ENCODE measurements at regions not wholly inside any gene's neighbourhood (a gene's known extent, or its start where the extent isn't known, plus 50 kb on each side); places are given as distances from the start of the nearest gene placed in this dataset.

DNA sequence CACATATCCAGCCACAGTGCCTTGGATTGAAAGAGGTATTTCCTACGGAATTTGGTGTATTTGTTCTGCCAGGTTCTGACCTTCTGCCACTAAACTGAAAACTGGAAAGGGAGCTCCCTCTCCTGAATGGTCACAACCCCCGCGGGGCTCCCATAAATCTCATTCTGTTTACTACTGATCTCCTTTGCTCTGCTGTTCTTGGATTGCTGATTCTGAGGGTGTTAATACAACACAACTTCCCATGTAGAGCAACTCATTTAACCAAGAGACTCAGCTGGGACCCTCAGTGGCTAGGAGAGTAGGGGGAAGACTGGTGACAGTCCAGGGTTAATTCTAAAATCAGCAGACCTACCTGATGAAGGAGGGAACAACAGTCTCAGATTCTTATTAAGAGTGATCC is 662.9 kb downstream of the INHBA start:
- H4K20me1 ChIP-seq (ENCODE audit: low read depth, low read length) = no peaks in the 10 kb centered on the region
- H3K9me3 ChIP-seq (ENCODE audit: insufficient read depth, low read length) = no peaks in the 10 kb centered on the region
- no peak overlapping the region for H3K4me2 ChIP-seq (ENCODE audit: low read depth, low read length, poor library complexity, severe bottlenecking)

DNA sequence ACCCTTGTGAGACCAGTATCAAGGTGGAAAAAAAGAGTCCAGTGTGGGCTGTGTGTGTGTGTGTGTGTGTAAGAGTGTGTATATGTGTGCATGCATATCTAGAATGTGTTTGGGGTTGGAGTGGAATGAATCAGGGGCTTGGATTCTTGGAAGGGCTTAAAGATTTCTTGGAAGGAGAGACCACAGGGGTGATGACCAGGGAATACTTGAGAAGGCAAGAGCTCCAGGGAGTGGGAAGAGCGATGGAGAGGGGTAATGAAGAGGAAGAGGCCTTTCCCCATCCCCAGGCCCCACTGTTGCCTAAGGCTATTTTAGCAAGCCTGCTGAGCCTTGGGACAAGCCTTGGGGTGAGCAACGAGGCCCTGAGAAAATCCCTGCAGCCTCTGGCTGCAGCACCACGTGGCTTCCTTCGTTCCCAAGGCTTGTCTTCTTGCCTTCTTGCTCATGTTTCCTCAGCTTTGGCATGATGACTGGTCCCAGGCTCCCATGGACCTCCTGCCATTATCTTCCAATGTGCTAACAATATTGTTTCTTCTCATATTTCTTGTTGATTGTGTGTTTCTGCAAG is 663.4 kb downstream of the INHBA start:
- Histone ChIP-seq H3K9ac (ENCODE audit: low read length) (no peak overlapping the region), H3K9me3 (ENCODE audit: insufficient read depth, low read length) (no peaks in the 10 kb centered on the region), H3K27me3 (ENCODE audit: low read length) (no peaks in the 10 kb centered on the region), H4K20me1 (ENCODE audit: low read depth, low read length) (no peaks in the 10 kb centered on the region), H3K36me3 (ENCODE audit: low read length) (no peaks in the 10 kb centered on the region), H3K79me2 (ENCODE audit: insufficient read depth, low read length) (no peaks in the 10 kb centered on the region), H3K9me2 (replicated peaks; ENCODE audit: insufficient read depth, low read length) (no peaks in the 10 kb centered on the region), H3F3A (ENCODE audit: insufficient read depth) (no peaks in the 10 kb centered on the region), H2AFZ (ENCODE audit: low read depth, low read length, severe bottlenecking) (no peak overlapping the region), H3K4me3 (ENCODE audit: insufficient read depth, low read length, poor library complexity, severe bottlenecking) (no peak overlapping the region), H3K27ac (ENCODE audit: low read depth, low read length) (no peak overlapping the region), H3K4me2 (ENCODE audit: low read depth, low read length, poor library complexity, severe bottlenecking) (no peak overlapping the region)
- no peak for TF ChIP-seq EZH2phosphoT487 (conservative IDR thresholded peaks at IDR 0.05; ENCODE audit: low read length)
- TF ChIP-seq, protein P1, sequence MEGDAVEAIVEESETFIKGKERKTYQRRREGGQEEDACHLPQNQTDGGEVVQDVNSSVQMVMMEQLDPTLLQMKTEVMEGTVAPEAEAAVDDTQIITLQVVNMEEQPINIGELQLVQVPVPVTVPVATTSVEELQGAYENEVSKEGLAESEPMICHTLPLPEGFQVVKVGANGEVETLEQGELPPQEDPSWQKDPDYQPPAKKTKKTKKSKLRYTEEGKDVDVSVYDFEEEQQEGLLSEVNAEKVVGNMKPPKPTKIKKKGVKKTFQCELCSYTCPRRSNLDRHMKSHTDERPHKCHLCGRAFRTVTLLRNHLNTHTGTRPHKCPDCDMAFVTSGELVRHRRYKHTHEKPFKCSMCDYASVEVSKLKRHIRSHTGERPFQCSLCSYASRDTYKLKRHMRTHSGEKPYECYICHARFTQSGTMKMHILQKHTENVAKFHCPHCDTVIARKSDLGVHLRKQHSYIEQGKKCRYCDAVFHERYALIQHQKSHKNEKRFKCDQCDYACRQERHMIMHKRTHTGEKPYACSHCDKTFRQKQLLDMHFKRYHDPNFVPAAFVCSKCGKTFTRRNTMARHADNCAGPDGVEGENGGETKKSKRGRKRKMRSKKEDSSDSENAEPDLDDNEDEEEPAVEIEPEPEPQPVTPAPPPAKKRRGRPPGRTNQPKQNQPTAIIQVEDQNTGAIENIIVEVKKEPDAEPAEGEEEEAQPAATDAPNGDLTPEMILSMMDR (IDR thresholded peaks at IDR 0.05; ENCODE audit: insufficient read depth, low read length, poor library complexity, severe bottlenecking) = no peak

More for the DNA sequence above, 662.9 kb downstream of the INHBA start:
- no peak for TF ChIP-seq EZH2phosphoT487 (conservative IDR thresholded peaks at IDR 0.05; ENCODE audit: low read length)
- TF ChIP-seq, protein P1 (IDR thresholded peaks at IDR 0.05; ENCODE audit: insufficient read depth, low read length, poor library complexity, severe bottlenecking) = no peak
- Histone ChIP-seq H3K4me3 (ENCODE audit: insufficient read depth, low read length, poor library complexity, severe bottlenecking) (no peak overlapping the region), H2AFZ (ENCODE audit: low read depth, low read length, severe bottlenecking) (no peak overlapping the region), H3K27ac (ENCODE audit: low read depth, low read length) (no peak overlapping the region), H3K79me2 (ENCODE audit: insufficient read depth, low read length) (no peaks in the 10 kb centered on the region), H3K9me2 (replicated peaks; ENCODE audit: insufficient read depth, low read length) (no peaks in the 10 kb centered on the region), H3K27me3 (ENCODE audit: low read length) (no peaks in the 10 kb centered on the region), H3K9ac (ENCODE audit: low read length) (no peak overlapping the region), H3K36me3 (ENCODE audit: low read length) (no peaks in the 10 kb centered on the region), H3F3A (ENCODE audit: insufficient read depth) (no peaks in the 10 kb centered on the region)

DNA sequence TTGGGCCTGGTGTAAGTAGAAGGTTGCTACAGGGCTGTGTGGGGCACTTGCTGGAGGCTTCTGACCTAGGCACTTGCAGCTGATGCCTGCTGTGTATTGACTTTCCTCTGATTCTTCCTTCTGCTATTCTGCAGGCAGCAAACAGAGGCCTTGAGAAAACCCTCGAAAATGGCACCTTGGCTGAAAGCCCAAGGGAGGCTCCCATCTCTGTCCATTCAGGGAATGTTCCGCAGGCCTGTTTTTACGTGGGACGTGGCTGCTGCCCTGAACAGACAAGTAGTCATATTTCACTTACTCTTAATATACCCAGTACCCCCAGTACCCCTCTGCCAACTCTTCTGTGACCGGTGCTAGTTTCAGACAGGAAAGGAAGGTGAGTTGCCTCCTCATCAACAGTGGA is 664.7 kb downstream of the INHBA start:
- no peak overlapping the region for H3K9ac ChIP-seq (ENCODE audit: low read length)
- no peaks in the 10 kb centered on the region for H4K20me1 ChIP-seq (ENCODE audit: low read depth, low read length)
- H3K4me2 ChIP-seq (ENCODE audit: low read depth, low read length, poor library complexity, severe bottlenecking) = no peak overlapping the region
- H3K27me3 ChIP-seq (ENCODE audit: low read length) = no peaks in the 10 kb centered on the region
- TF ChIP-seq, protein P1 (IDR thresholded peaks at IDR 0.05; ENCODE audit: insufficient read depth, low read length, poor library complexity, severe bottlenecking) = no peak
- no peak for TF ChIP-seq EZH2phosphoT487 (conservative IDR thresholded peaks at IDR 0.05; ENCODE audit: low read length)
- H3K79me2 ChIP-seq (ENCODE audit: insufficient read depth, low read length) = no peaks in the 10 kb centered on the region
- no peaks in the 10 kb centered on the region for H3K9me3 ChIP-seq (ENCODE audit: insufficient read depth, low read length)
- no peaks in the 10 kb centered on the region for H3K36me3 ChIP-seq (ENCODE audit: low read length)
- H2AFZ ChIP-seq (ENCODE audit: low read depth, low read length, severe bottlenecking) = no peak overlapping the region
- no peaks in the 10 kb centered on the region for H3K9me2 ChIP-seq (replicated peaks; ENCODE audit: insufficient read depth, low read length)
- no peaks in the 10 kb centered on the region for H3F3A ChIP-seq (ENCODE audit: insufficient read depth)
- H3K27ac ChIP-seq (ENCODE audit: low read depth, low read length) = no peak overlapping the region
- no peak overlapping the region for H3K4me3 ChIP-seq (ENCODE audit: insufficient read depth, low read length, poor library complexity, severe bottlenecking)

Measured in SU-DHL-6 (cell line).